Hepatocyte (in vitro differentiated cells): ENCODE measurements at regions not wholly inside any gene's neighbourhood (a gene's known extent, or its start where the extent isn't known, plus 50 kb on each side); places are given as distances from the start of the nearest gene placed in this dataset.

Source experiments
- CTCF ChIP-seq: fragments of 200-600 bp; sonication (generic); IDR thresholded peaks from 2 replicates; pipeline ENCODE4 v1.5.1; 2016; ENCODE audit warnings: antibody characterized with exemption, mild to moderate bottlenecking; ENCODE audit not compliant: poor library complexity
- EZH2 ChIP-seq: fragments of 200-600 bp; sonication (generic); IDR thresholded peaks from 2 replicates; pipeline ENCODE4 v1.6.1; 2016; ENCODE audit warnings: antibody characterized with exemption, mild to moderate bottlenecking, borderline replicate concordance
- EZH2phosphoT487 ChIP-seq: fragments of 200-600 bp; sonication (generic); IDR thresholded peaks from one replicate; pipeline ENCODE4 v1.6.1; 2018; ENCODE audit warnings: antibody characterized with exemption, mild to moderate bottlenecking, low read depth, moderate library complexity; ENCODE audit not compliant: unreplicated experiment, severe bottlenecking

- TF ChIP-seq CTCF = no peak
- no peak for TF ChIP-seq EZH2
- no peak for TF ChIP-seq EZH2phosphoT487
These were observed 141.6 kb downstream of the SLC25A46 start for GRCh38 chr5:110880413-110880812.
